Osteoblast (primary cell): ENCODE measurements at regions not wholly inside any gene's neighbourhood (a gene's known extent, or its start where the extent isn't known, plus 50 kb on each side); places are given as distances from the start of the nearest gene placed in this dataset.

Experiments used
- DNase-seq: peaks from one replicate; pipeline ENCODE4 v3.0.0; 2011; ENCODE audit warnings: low spot score, mixed read lengths; ENCODE audit not compliant: insufficient read length; ENCODE audit errors: missing footprints
- H2AFZ ChIP-seq: 2 replicates; pipeline ENCODE4 v1.6.0; 2011; ENCODE audit warnings: mild to moderate bottlenecking, low read length
- H3K27ac ChIP-seq: 2 replicates; pipeline ENCODE4 v1.5.1; 2011; ENCODE audit warnings: mild to moderate bottlenecking, low read depth, low read length, moderate library complexity
- H3K27me3 ChIP-seq: 2 replicates; pipeline ENCODE4 v1.6.0; 2012; ENCODE audit warnings: mild to moderate bottlenecking, control low read depth, inconsistent platforms, low read length, moderate library complexity; ENCODE audit not compliant: insufficient read depth
- H3K36me3 ChIP-seq: 2 replicates; pipeline ENCODE4 v1.5.1; 2011; ENCODE audit warnings: mild to moderate bottlenecking, low read length, control low read depth, moderate library complexity; ENCODE audit not compliant: insufficient read depth
- H3K4me1 ChIP-seq: 2 replicates; pipeline ENCODE4 v1.5.1; 2011; ENCODE audit warnings: mild to moderate bottlenecking, low read length, control low read depth, moderate library complexity; ENCODE audit not compliant: insufficient read depth
- H3K4me2 ChIP-seq: 2 replicates; pipeline ENCODE4 v1.6.0; 2011; ENCODE audit warnings: mild to moderate bottlenecking, low read length; ENCODE audit not compliant: insufficient read depth
- H3K4me3 ChIP-seq: fragments of 200-600 bp; sonication (generic); 3 replicates; pipeline ENCODE4 v1.5.1; 2012; ENCODE audit warnings: mild to moderate bottlenecking, low read length, inconsistent platforms; ENCODE audit not compliant: insufficient read depth
- H3K79me2 ChIP-seq: 2 replicates; pipeline ENCODE4 v1.6.0; 2012; ENCODE audit warnings: mild to moderate bottlenecking, low read length, control low read depth, inconsistent platforms; ENCODE audit not compliant: insufficient read depth
- H3K9me3 ChIP-seq: 2 replicates; pipeline ENCODE4 v1.5.1; 2011; ENCODE audit warnings: low read depth, low read length, control low read depth
- H4K20me1 ChIP-seq: 2 replicates; pipeline ENCODE4 v1.6.0; 2012; ENCODE audit warnings: mild to moderate bottlenecking, low read length, control low read depth; ENCODE audit not compliant: insufficient read depth
- TF ChIP-seq, protein P1 (sequence below): IDR thresholded peaks from 2 replicates; pipeline ENCODE4 v1.5.1; 2011; ENCODE audit warnings: mild to moderate bottlenecking, low read depth, low read length, moderate library complexity; ENCODE audit errors: extremely low read depth

GRCh38 chr4:81839347-81840042 lies 367.8 kb upstream of the RASGEF1B start:
- no peak for DNase-seq
- Histone ChIP-seq H3K27ac (no peak overlapping the region), H3K27me3 (no peaks in the 10 kb centered on the region), H3K4me1 (no peaks in the 10 kb centered on the region), H4K20me1 (no peaks in the 10 kb centered on the region), H3K9me3 (no peaks in the 10 kb centered on the region), H3K4me2 (no peak overlapping the region), H3K36me3 (no peaks in the 10 kb centered on the region), H3K79me2 (no peaks in the 10 kb centered on the region), H2AFZ (no peak overlapping the region), H3K4me3 (no peak overlapping the region)
- TF ChIP-seq, protein P1, sequence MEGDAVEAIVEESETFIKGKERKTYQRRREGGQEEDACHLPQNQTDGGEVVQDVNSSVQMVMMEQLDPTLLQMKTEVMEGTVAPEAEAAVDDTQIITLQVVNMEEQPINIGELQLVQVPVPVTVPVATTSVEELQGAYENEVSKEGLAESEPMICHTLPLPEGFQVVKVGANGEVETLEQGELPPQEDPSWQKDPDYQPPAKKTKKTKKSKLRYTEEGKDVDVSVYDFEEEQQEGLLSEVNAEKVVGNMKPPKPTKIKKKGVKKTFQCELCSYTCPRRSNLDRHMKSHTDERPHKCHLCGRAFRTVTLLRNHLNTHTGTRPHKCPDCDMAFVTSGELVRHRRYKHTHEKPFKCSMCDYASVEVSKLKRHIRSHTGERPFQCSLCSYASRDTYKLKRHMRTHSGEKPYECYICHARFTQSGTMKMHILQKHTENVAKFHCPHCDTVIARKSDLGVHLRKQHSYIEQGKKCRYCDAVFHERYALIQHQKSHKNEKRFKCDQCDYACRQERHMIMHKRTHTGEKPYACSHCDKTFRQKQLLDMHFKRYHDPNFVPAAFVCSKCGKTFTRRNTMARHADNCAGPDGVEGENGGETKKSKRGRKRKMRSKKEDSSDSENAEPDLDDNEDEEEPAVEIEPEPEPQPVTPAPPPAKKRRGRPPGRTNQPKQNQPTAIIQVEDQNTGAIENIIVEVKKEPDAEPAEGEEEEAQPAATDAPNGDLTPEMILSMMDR: no peak

DNA sequence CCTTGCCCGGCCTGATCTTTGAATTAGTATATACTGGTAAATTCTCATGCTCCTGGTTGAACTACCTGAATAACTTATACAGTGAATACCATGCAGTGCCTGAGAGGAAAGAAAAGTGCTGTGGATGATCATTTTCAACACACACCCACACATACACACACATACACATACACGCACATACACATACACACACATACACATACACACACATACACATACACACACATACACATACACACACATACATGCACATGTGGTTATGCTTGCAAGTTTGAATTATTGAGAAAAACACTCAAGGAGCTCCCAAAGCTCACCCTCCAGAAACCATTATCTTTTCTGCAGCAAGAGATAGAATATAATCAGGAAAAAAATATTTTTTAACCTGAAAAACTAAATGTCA lies 366.9 kb upstream of the RASGEF1B start:
- H3K36me3 ChIP-seq: no peaks in the 10 kb centered on the region
- H3K4me2 ChIP-seq: no peak overlapping the region

GRCh38 chr4:81836716-81837115 lies 365.0 kb upstream of the RASGEF1B start:
- Histone ChIP-seq H2AFZ (no peak overlapping the region), H3K27ac (no peak overlapping the region), H4K20me1 (no peaks in the 10 kb centered on the region)

More for the DNA sequence above, 366.9 kb upstream of the RASGEF1B start:
- DNase-seq: no peak
- Histone ChIP-seq H3K27ac (no peak overlapping the region), H3K9me3 (no peaks in the 10 kb centered on the region), H3K79me2 (no peaks in the 10 kb centered on the region), H3K27me3 (no peaks in the 10 kb centered on the region), H2AFZ (no peak overlapping the region), H3K4me3 (no peak overlapping the region), H4K20me1 (no peaks in the 10 kb centered on the region), H3K4me1 (no peaks in the 10 kb centered on the region)
- TF ChIP-seq, protein P1: no peak

GRCh38 chr4:81833576-81833975 lies 361.9 kb upstream of the RASGEF1B start:
- Histone ChIP-seq H2AFZ (no peak overlapping the region), H3K79me2 (no peaks in the 10 kb centered on the region), H3K9me3 (no peaks in the 10 kb centered on the region), H3K4me1 (no peaks in the 10 kb centered on the region), H3K36me3 (no peaks in the 10 kb centered on the region), H3K4me3 (no peak overlapping the region), H3K4me2 (no peak overlapping the region), H4K20me1 (no peaks in the 10 kb centered on the region), H3K27ac (no peak overlapping the region), H3K27me3 (no peaks in the 10 kb centered on the region)
- no peak for DNase-seq
- TF ChIP-seq, protein P1: no peak

More at GRCh38 chr4:81836716-81837115, 365.0 kb upstream of the RASGEF1B start:
- H3K36me3 ChIP-seq: no peaks in the 10 kb centered on the region
- no peaks in the 10 kb centered on the region for H3K27me3 ChIP-seq
- DNase-seq: no peak
- H3K4me1 ChIP-seq: no peaks in the 10 kb centered on the region
- H3K4me2 ChIP-seq: no peak overlapping the region
- no peak overlapping the region for H3K4me3 ChIP-seq
- TF ChIP-seq, protein P1: no peak
- no peaks in the 10 kb centered on the region for H3K79me2 ChIP-seq
- H3K9me3 ChIP-seq: no peaks in the 10 kb centered on the region
